ENCODE measurements at regions not wholly inside any gene's neighbourhood (a gene's known extent, or its start where the extent isn't known, plus 50 kb on each side); places are given as distances from the start of the nearest gene placed in this dataset.

GRCh38 chr1:103469801-103470200, 55.7 kb upstream of the RNPC3 start:
- Histone ChIP-seq H3K36me3 (no peaks in the 10 kb centered on the region), H3K9me3 (no peaks in the 10 kb centered on the region), H3K27me3 (replicated peaks in 1 of 7) (no peaks in the 10 kb centered on the region), H3K4me3 (no peak overlapping the region), H3K4me1 (no peaks in the 10 kb centered on the region), H3K27ac (no peak overlapping the region)
- DNase-seq = no peak
- TF ChIP-seq POLR2A (IDR thresholded peaks at IDR 0.05) (no peak), POLR2AphosphoS5 (IDR thresholded peaks at IDR 0.05) (no peak)
- TF ChIP-seq, protein P1, sequence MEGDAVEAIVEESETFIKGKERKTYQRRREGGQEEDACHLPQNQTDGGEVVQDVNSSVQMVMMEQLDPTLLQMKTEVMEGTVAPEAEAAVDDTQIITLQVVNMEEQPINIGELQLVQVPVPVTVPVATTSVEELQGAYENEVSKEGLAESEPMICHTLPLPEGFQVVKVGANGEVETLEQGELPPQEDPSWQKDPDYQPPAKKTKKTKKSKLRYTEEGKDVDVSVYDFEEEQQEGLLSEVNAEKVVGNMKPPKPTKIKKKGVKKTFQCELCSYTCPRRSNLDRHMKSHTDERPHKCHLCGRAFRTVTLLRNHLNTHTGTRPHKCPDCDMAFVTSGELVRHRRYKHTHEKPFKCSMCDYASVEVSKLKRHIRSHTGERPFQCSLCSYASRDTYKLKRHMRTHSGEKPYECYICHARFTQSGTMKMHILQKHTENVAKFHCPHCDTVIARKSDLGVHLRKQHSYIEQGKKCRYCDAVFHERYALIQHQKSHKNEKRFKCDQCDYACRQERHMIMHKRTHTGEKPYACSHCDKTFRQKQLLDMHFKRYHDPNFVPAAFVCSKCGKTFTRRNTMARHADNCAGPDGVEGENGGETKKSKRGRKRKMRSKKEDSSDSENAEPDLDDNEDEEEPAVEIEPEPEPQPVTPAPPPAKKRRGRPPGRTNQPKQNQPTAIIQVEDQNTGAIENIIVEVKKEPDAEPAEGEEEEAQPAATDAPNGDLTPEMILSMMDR (IDR thresholded peaks at IDR 0.05 in 8 of 11, conservative IDR thresholded peaks at IDR 0.05 in 3 of 11) = no peak
- 79 to 95% (median 84%) methylated on average over 2 of the region's 2 CpGs for WGBS, 5 donors
- intact Hi-C loops (cut with DNase I; ENCODE audit: low total_unique reads) = no loop called here

GRCh38 chr1:103467100-103467499, 58.4 kb upstream of the RNPC3 start:
- intact Hi-C loops (cut with DNase I; ENCODE audit: low total_unique reads) = no loop called here
- 53 to 80% (median 74%) methylated on average over 3 of the region's 3 CpGs for WGBS, 5 donors
- H3K27ac ChIP-seq = no peak overlapping the region

GRCh38 chr1:103461161-103462105, 64.1 kb upstream of the RNPC3 start:
- no peak for TF ChIP-seq POLR2AphosphoS5 (IDR thresholded peaks at IDR 0.05)
- TF ChIP-seq, protein P1 (IDR thresholded peaks at IDR 0.05 in 8 of 11, conservative IDR thresholded peaks at IDR 0.05 in 3 of 11) = peak in 6 of 11 experiments; percentile 16 to 52 (median 38)
- no peak for TF ChIP-seq POLR2A (IDR thresholded peaks at IDR 0.05)
- H3K36me3 ChIP-seq = no peaks in the 10 kb centered on the region
- H3K27ac ChIP-seq = no peak overlapping the region
- no peak overlapping the region for H3K4me3 ChIP-seq
- no peaks in the 10 kb centered on the region for H3K9me3 ChIP-seq
- H3K4me1 ChIP-seq = no peaks in the 10 kb centered on the region
- no peaks in the 10 kb centered on the region for H3K27me3 ChIP-seq (replicated peaks in 1 of 7)
- no peak for DNase-seq
- intact Hi-C loops (cut with DNase I; ENCODE audit: low total_unique reads) = no loop called here
- 86 to 96% (median 91%) methylated on average over 1 of the region's 1 CpG for WGBS, 5 donors

More at GRCh38 chr1:103467100-103467499, 58.4 kb upstream of the RNPC3 start:
- Histone ChIP-seq H3K4me1 (no peaks in the 10 kb centered on the region), H3K27me3 (replicated peaks in 1 of 7) (no peaks in the 10 kb centered on the region), H3K36me3 (no peaks in the 10 kb centered on the region), H3K4me3 (no peak overlapping the region), H3K9me3 (no peaks in the 10 kb centered on the region)
- DNase-seq = no peak
- TF ChIP-seq, protein P1 (IDR thresholded peaks at IDR 0.05 in 8 of 11, conservative IDR thresholded peaks at IDR 0.05 in 3 of 11) = no peak

- no peak for DNase-seq
- intact Hi-C loops (cut with DNase I; ENCODE audit: low total_unique reads) = no loop called here
- H3K9me3 ChIP-seq = no peaks in the 10 kb centered on the region
- TF ChIP-seq POLR2AphosphoS5 (IDR thresholded peaks at IDR 0.05) (no peak), POLR2A (IDR thresholded peaks at IDR 0.05) (no peak)
- TF ChIP-seq, protein P1 (IDR thresholded peaks at IDR 0.05 in 8 of 11, conservative IDR thresholded peaks at IDR 0.05 in 3 of 11) = no peak
- 77 to 83% (median 79%) methylated on average over 4 of the region's 4 CpGs for WGBS, 5 donors
- no peaks in the 10 kb centered on the region for H3K27me3 ChIP-seq (replicated peaks in 1 of 7)
- no peak overlapping the region for H3K4me3 ChIP-seq
- no peaks in the 10 kb centered on the region for H3K4me1 ChIP-seq
- H3K36me3 ChIP-seq = no peaks in the 10 kb centered on the region
- no peak overlapping the region for H3K27ac ChIP-seq
Measured at GRCh38 chr1:103460511-103460910, 65.0 kb upstream of the RNPC3 start.
